Parathyroid adenoma (tissue), 2 donors: ENCODE measurements at regions not wholly inside any gene's neighbourhood (a gene's known extent, or its start where the extent isn't known, plus 50 kb on each side); places are given as distances from the start of the nearest gene placed in this dataset.

ENCODE experiments used
- H2AFZ ChIP-seq: fragments of 300-600 bp; sonication (generic); one replicate; pipeline ENCODE4 v1.7.0; 2017; ENCODE audit warnings: antibody characterized with exemption, mild to moderate bottlenecking
- H3K27ac ChIP-seq: fragments of 300-600 bp; sonication (generic); one replicate; pipeline ENCODE4 v1.7.0; 2017
- H3K27me3 ChIP-seq: fragments of 300-600 bp; sonication (generic); one replicate; pipeline ENCODE4 v1.7.0; 2017; ENCODE audit warnings: low read length; ENCODE audit not compliant: control insufficient read depth, insufficient read depth
- H3K36me3 ChIP-seq: fragments of 300-600 bp; sonication (generic); one replicate; pipeline ENCODE4 v1.7.0; 2017; ENCODE audit warnings: low read length; ENCODE audit not compliant: control insufficient read depth, insufficient read depth
- H3K4me1 ChIP-seq: fragments of 300-600 bp; sonication (generic); one replicate; pipeline ENCODE4 v1.7.0; 2017; ENCODE audit warnings: control low read depth
- H3K4me2 ChIP-seq: fragments of 300-600 bp; sonication (generic); one replicate; pipeline ENCODE4 v1.7.0; 2017; ENCODE audit warnings: low read length
- H3K4me3 ChIP-seq: fragments of 300-600 bp; sonication (generic); one replicate; pipeline ENCODE4 v1.7.0; 2017; ENCODE audit warnings: low read depth, low read length
- H3K79me2 ChIP-seq: fragments of 300-600 bp; sonication (generic); one replicate; pipeline ENCODE4 v1.7.0; 2017; ENCODE audit warnings: control low read depth
- H3K9ac ChIP-seq: fragments of 300-600 bp; sonication (generic); one replicate; pipeline ENCODE4 v1.7.0; 2017; ENCODE audit warnings: mild to moderate bottlenecking
- H3K9me3 ChIP-seq: fragments of 300-600 bp; sonication (generic); one replicate; pipeline ENCODE4 v1.7.0; 2017; ENCODE audit warnings: low read length; ENCODE audit not compliant: control insufficient read depth
- CTCF ChIP-seq: fragments of 300-600 bp; sonication (generic); IDR thresholded peaks from one replicate; pipeline ENCODE4 v1.7.0; 2017; ENCODE audit warnings: antibody characterized with exemption, mild to moderate bottlenecking
- donor health status: primary hyperparathyroidism.

DNA sequence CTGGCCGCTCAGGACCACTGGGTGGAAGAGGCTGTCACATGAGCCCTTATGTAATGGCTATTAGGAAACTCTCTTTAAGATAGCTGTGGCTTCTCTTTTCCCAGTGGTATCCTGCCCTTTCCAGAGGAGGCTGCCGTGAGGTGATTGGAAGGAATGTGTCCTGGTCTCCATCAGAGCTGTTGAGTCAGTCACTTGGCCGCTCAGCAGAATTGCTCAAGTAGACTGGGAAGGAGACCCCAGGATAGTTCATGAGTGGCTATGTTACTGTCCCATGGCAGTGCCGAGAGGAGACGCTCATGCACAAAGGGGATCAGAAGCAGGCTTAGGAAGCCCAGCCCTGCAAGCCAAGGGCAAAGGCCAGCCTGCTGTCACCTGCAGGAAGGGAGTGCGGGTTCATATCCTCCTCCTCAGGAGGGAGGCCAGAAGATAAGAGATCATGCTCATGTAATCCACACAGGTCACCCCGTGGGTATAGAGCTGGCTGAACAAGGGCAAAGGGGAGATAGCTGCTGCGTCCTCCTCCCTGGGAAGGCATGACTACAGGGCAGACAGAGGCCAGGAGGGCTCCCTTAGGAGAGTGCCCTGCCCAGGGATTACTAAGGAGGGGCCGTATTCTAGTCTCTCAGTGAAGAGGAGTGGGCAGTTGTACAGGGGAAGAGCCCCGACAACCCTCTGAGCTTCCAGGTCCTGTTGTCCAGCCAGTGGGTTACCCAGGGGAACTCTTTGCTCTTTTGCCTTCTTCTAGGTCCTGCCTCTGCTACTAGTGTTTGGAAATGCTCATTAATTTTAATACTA, 137.0 kb upstream of the MAX start:
- no peak overlapping the region for H3K4me3 ChIP-seq
- H3K9me3 ChIP-seq: no peaks in the 10 kb centered on the region
- no peaks in the 10 kb centered on the region for H3K27me3 ChIP-seq
- no peak overlapping the region for H3K4me2 ChIP-seq
- peaks cover 42% of the 10 kb centered on the region for H3K4me1 ChIP-seq
- peak overlapping the region; percentile 51 for H3K27ac ChIP-seq
- no peak overlapping the region for H3K9ac ChIP-seq
- no peaks in the 10 kb centered on the region for H3K79me2 ChIP-seq
- peak overlapping the region; percentile 74 for H2AFZ ChIP-seq
- TF ChIP-seq CTCF: no peak
- no peaks in the 10 kb centered on the region for H3K36me3 ChIP-seq

- Histone ChIP-seq H3K9me3 (no peaks in the 10 kb centered on the region), H3K79me2 (no peaks in the 10 kb centered on the region), H3K27me3 (no peaks in the 10 kb centered on the region), H3K9ac (no peak overlapping the region), H3K4me2 (no peak overlapping the region), H3K36me3 (no peaks in the 10 kb centered on the region), H3K4me3 (no peak overlapping the region), H2AFZ (peak overlapping the region; percentile 74), H3K4me1 (peaks cover 42% of the 10 kb centered on the region), H3K27ac (peak overlapping the region; percentile 51)
- TF ChIP-seq CTCF: no peak
Measured at GRCh38 chr14:65239938-65240296, 137.6 kb upstream of the MAX start.

DNA sequence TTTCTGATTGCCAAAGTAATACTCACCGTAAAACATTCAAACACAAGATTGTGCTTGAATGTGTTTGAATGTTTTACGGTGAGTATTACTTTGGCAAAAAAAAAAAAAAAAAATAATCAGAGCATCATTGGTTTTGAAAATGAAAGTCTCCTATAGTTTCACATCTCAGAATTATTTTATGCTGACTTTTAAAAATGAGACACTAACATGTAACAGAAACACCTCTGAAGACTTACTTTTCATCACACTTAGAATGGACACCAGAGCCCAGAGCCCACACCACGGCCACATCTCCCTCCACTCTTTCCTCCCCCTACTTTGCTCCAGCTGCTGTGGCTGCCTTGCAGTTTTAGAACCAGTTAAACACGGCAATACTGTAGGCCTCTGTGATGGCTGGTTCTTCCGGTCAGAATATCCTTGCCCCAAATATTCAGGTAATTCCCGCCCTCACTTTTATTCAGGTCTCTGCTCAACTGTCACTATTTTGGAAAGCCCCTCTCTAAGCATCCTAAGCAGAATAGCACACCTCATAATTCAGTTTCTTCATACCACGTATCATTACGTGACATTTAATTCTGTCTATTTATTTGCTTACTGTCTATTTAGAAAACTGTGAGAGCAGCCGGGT, 138.9 kb upstream of the MAX start:
- no peak overlapping the region for H3K4me2 ChIP-seq
- H3K79me2 ChIP-seq: no peaks in the 10 kb centered on the region
- no peaks in the 10 kb centered on the region for H3K27me3 ChIP-seq
- H2AFZ ChIP-seq: peak overlapping the region; percentile 20
- TF ChIP-seq CTCF: no peak
- H3K9ac ChIP-seq: no peak overlapping the region
- peaks cover 42% of the 10 kb centered on the region for H3K4me1 ChIP-seq
- H3K4me3 ChIP-seq: no peak overlapping the region
- no peak overlapping the region for H3K27ac ChIP-seq
- no peaks in the 10 kb centered on the region for H3K9me3 ChIP-seq
- no peaks in the 10 kb centered on the region for H3K36me3 ChIP-seq

DNA sequence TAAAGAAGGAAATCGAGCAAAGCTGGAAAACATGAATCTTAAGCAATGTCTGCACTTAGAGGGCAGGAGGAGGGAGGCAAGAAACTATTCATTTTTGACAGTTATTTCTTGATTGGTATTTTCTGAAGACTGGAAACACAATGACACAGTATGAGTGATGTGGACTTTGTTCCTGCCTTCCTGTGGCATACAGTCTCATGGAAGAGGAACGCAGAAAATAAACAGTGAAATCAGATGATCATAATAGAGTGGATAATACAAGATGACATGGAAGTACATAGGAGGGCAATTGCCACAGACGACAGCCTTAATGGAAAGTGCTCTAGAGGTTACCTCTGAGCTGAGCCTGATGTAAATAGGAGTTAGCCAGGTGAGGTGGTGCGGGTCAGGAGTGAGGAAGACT, 140.4 kb upstream of the MAX start:
- H3K79me2 ChIP-seq: no peaks in the 10 kb centered on the region
- no peak overlapping the region for H3K4me2 ChIP-seq
- peak overlapping the region; percentile 12 for H2AFZ ChIP-seq
- H3K9ac ChIP-seq: no peak overlapping the region
- H3K4me3 ChIP-seq: no peak overlapping the region
- no peaks in the 10 kb centered on the region for H3K36me3 ChIP-seq
- TF ChIP-seq CTCF: no peak
- no peaks in the 10 kb centered on the region for H3K27me3 ChIP-seq
- no peak overlapping the region for H3K27ac ChIP-seq
- no peaks in the 10 kb centered on the region for H3K9me3 ChIP-seq
- H3K4me1 ChIP-seq: peaks cover 29% of the 10 kb centered on the region
